H1 (cell line): ENCODE measurements at regions not wholly inside any gene's neighbourhood (a gene's known extent, or its start where the extent isn't known, plus 50 kb on each side); places are given as distances from the start of the nearest gene placed in this dataset.

Experiments
- TF ChIP-seq, protein P1 (sequence below): IDR thresholded peaks from 2 replicates; pipeline ENCODE4 v1.6.1; 2011; ENCODE audit warnings: low read length, improper control_type of control experiment

DNA sequence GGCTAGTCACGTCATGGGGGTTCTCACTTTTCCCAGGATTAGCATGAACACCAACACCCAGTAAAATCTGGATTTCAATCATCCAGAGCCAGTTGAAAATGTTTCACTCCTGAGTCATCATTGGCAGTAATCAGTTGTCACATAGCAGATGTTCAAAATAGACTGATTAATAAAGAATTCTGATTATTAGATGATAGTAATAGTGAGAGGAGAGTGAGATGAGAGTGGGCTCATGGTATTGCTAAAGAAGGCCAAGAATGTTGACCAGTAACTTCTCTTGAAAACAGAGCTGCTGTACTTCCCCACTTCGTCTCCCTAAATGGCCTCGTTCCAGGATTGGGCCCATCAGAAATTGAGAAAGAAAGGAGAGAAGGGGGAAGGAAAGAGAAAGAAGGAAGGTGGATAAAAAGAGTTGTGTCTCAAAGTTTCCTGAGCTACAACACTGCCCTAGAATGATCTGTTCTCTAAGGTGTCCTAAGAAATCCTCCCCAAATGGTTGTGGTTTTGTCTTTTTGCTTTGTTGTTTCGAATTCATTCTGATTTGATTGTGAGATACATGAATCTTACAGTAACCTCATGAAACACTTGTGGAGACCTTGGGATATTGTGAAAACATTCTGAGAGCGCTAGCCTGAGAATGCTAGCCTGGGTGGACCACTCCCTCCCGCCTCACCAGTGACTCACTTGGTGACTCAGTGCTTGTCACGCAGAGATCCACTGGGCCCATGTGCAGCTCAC is 502.2 kb upstream of the JARID2 start (continued):
- TF ChIP-seq, protein P1, sequence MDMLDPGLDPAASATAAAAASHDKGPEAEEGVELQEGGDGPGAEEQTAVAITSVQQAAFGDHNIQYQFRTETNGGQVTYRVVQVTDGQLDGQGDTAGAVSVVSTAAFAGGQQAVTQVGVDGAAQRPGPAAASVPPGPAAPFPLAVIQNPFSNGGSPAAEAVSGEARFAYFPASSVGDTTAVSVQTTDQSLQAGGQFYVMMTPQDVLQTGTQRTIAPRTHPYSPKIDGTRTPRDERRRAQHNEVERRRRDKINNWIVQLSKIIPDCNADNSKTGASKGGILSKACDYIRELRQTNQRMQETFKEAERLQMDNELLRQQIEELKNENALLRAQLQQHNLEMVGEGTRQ = no peak
